ENCODE measurements at regions not wholly inside any gene's neighbourhood (a gene's known extent, or its start where the extent isn't known, plus 50 kb on each side); places are given as distances from the start of the nearest gene placed in this dataset.

DNA sequence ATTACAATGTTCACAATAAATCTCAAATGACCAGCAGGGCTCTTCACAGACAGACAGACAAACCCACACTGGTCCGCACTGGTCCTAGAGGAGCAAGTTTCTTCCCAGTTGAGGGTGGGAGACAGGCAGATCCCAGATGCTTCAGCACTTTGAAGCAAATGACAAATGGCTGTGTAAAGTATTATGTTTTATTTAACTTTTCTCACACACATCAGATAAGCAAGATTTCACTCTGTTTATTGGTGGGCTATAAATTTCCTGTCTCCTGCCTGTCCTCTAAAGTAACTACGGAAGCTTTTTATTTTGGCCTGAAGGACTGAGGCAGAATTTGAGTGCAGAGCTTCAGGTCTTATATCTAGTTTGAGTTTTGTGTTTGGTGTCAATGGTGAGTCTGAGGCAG, 174.7 kb upstream of the MTNR1B start:
- DNase-seq (no peak), ATAC-seq (no peak)
- Mint-ChIP-seq H3K27ac (no peak overlapping the region), H3K36me3 (no peaks in the 10 kb centered on the region), H3K9me3 (peaks cover 0 to 6% (median 0%) of the 10 kb centered on the region in 9 donors), H3K4me3 (no peak overlapping the region), H3K27me3 (peaks cover 0 to 3% (median 0%) of the 10 kb centered on the region in 5 donors), H3K4me1 (no peaks in the 10 kb centered on the region)
- POLR2A ChIA-PET = no interaction called here

GRCh38 chr11:92796744-92797143, 172.7 kb upstream of the MTNR1B start:
- Mint-ChIP-seq H3K4me1 (no peaks in the 10 kb centered on the region), H3K36me3 (no peaks in the 10 kb centered on the region), H3K4me3 (no peak overlapping the region), H3K9me3 (peaks cover 0 to 6% (median 0%) of the 10 kb centered on the region in 9 donors), H3K27me3 (peaks cover 0 to 3% (median 0%) of the 10 kb centered on the region in 5 donors), H3K27ac (no peak overlapping the region)
- DNase-seq (no peak), ATAC-seq (no peak)
- POLR2A ChIA-PET = no interaction called here

- Mint-ChIP-seq H3K4me1 (no peaks in the 10 kb centered on the region), H3K4me3 (no peak overlapping the region), H3K27me3 (peaks cover 0 to 3% (median 0%) of the 10 kb centered on the region in 5 donors), H3K36me3 (no peaks in the 10 kb centered on the region), H3K27ac (no peak overlapping the region), H3K9me3 (peaks cover 0 to 6% (median 0%) of the 10 kb centered on the region in 9 donors)
- ATAC-seq (no peak), DNase-seq (no peak)
- POLR2A ChIA-PET = no interaction called here
Measured at GRCh38 chr11:92797874-92798273, 171.6 kb upstream of the MTNR1B start.

GRCh38 chr11:92801685-92802084, 167.8 kb upstream of the MTNR1B start:
- Mint-ChIP-seq H3K36me3 (no peaks in the 10 kb centered on the region), H3K27me3 (no peaks in the 10 kb centered on the region), H3K9me3 (peaks cover 0 to 5% (median 0%) of the 10 kb centered on the region in 9 donors), H3K27ac (no peak overlapping the region), H3K4me3 (no peak overlapping the region), H3K4me1 (no peaks in the 10 kb centered on the region)
- ATAC-seq (no peak), DNase-seq (no peak)
- POLR2A ChIA-PET = no interaction called here

- no peak overlapping the region for H3K4me3 Mint-ChIP-seq
- POLR2A ChIA-PET = no interaction called here
- H3K27me3 Mint-ChIP-seq = no peaks in the 10 kb centered on the region
- no peak overlapping the region for H3K27ac Mint-ChIP-seq
- H3K36me3 Mint-ChIP-seq = no peaks in the 10 kb centered on the region
- DNase-seq (no peak), ATAC-seq (no peak)
- H3K9me3 Mint-ChIP-seq = peaks cover 0 to 5% (median 0%) of the 10 kb centered on the region in 9 donors
- no peaks in the 10 kb centered on the region for H3K4me1 Mint-ChIP-seq
Measured at GRCh38 chr11:92802644-92803043, 166.8 kb upstream of the MTNR1B start.

- no peaks in the 10 kb centered on the region for H3K4me1 Mint-ChIP-seq
- POLR2A ChIA-PET = no interaction called here
Measured at GRCh38 chr11:92803391-92803790, 166.1 kb upstream of the MTNR1B start.

GRCh38 chr11:92804388-92804966, 165.0 kb upstream of the MTNR1B start:
- H3K27ac Mint-ChIP-seq = no peak overlapping the region
- H3K36me3 Mint-ChIP-seq = no peaks in the 10 kb centered on the region
- H3K4me1 Mint-ChIP-seq = no peaks in the 10 kb centered on the region
- no peak for DNase-seq
- POLR2A ChIA-PET = no interaction called here
- no peak overlapping the region for H3K4me3 Mint-ChIP-seq
- peaks cover 0 to 2% (median 0%) of the 10 kb centered on the region in 9 donors for H3K9me3 Mint-ChIP-seq
- no peak for ATAC-seq
- no peaks in the 10 kb centered on the region for H3K27me3 Mint-ChIP-seq

More at GRCh38 chr11:92803391-92803790, 166.1 kb upstream of the MTNR1B start:
- Mint-ChIP-seq H3K9me3 (peaks cover 0 to 2% (median 0%) of the 10 kb centered on the region in 9 donors), H3K27me3 (no peaks in the 10 kb centered on the region), H3K36me3 (no peaks in the 10 kb centered on the region), H3K4me3 (no peak overlapping the region), H3K27ac (no peak overlapping the region)
- ATAC-seq (no peak), DNase-seq (no peak)

GRCh38 chr11:92808022-92808421, 161.4 kb upstream of the MTNR1B start:
- Mint-ChIP-seq H3K36me3 (no peaks in the 10 kb centered on the region), H3K4me1 (no peaks in the 10 kb centered on the region), H3K9me3 (no peaks in the 10 kb centered on the region), H3K27me3 (no peaks in the 10 kb centered on the region), H3K4me3 (no peak overlapping the region), H3K27ac (no peak overlapping the region)
- DNase-seq (no peak), ATAC-seq (no peak)
- POLR2A ChIA-PET = no interaction called here

- ATAC-seq = no peak
Measured at GRCh38 chr11:92810423-92811064, 158.9 kb upstream of the MTNR1B start.

GRCh38 chr11:92811341-92811740, 158.1 kb upstream of the MTNR1B start:
- peaks cover 0 to 5% (median 0%) of the 10 kb centered on the region in 9 donors for H3K9me3 Mint-ChIP-seq
- no peaks in the 10 kb centered on the region for H3K4me1 Mint-ChIP-seq
- H3K36me3 Mint-ChIP-seq = no peaks in the 10 kb centered on the region
- H3K27me3 Mint-ChIP-seq = peaks cover 0 to 10% (median 0%) of the 10 kb centered on the region in 5 donors
- ATAC-seq (no peak), DNase-seq (no peak)
- H3K27ac Mint-ChIP-seq = no peak overlapping the region
- H3K4me3 Mint-ChIP-seq = no peak overlapping the region
- POLR2A ChIA-PET = no interaction called here

More at GRCh38 chr11:92810423-92811064, 158.9 kb upstream of the MTNR1B start:
- POLR2A ChIA-PET = no interaction called here
- peaks cover 0 to 5% (median 0%) of the 10 kb centered on the region in 5 donors for H3K27me3 Mint-ChIP-seq
- no peak overlapping the region for H3K27ac Mint-ChIP-seq
- peaks cover 0 to 1% (median 0%) of the 10 kb centered on the region in 9 donors for H3K9me3 Mint-ChIP-seq
- H3K4me3 Mint-ChIP-seq = no peak overlapping the region
- no peaks in the 10 kb centered on the region for H3K4me1 Mint-ChIP-seq
- no peaks in the 10 kb centered on the region for H3K36me3 Mint-ChIP-seq
- DNase-seq = no peak

DNA sequence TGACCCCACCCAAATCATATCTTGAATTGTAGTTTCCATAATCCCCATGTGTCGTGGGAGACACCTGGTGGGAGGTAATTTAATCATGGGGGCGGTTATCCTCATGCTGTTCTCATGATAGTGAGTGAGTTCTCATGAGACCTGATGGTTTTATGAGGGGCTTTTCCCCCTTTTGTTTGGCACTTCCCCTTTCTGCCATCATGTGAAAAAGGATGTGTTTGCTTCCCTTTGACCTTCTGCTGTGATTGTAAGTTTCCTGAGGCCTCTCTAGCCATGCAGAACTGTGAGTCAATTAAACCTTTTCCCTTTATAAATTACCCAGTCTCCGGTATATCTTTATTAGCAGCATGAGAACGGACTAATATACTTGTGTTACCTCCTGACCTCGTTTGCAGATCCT, 156.6 kb upstream of the MTNR1B start:
- DNase-seq (no peak), ATAC-seq (no peak)
- H3K27ac Mint-ChIP-seq = peak overlapping the region in 1 of 10 donors; percentile 6
- H3K36me3 Mint-ChIP-seq = no peaks in the 10 kb centered on the region
- peaks cover 0 to 5% (median 0%) of the 10 kb centered on the region in 9 donors for H3K9me3 Mint-ChIP-seq
- no peak overlapping the region for H3K4me3 Mint-ChIP-seq
- POLR2A ChIA-PET = no interaction called here
- no peaks in the 10 kb centered on the region for H3K4me1 Mint-ChIP-seq
- peaks cover 0 to 13% (median 0%) of the 10 kb centered on the region in 5 donors for H3K27me3 Mint-ChIP-seq

DNA sequence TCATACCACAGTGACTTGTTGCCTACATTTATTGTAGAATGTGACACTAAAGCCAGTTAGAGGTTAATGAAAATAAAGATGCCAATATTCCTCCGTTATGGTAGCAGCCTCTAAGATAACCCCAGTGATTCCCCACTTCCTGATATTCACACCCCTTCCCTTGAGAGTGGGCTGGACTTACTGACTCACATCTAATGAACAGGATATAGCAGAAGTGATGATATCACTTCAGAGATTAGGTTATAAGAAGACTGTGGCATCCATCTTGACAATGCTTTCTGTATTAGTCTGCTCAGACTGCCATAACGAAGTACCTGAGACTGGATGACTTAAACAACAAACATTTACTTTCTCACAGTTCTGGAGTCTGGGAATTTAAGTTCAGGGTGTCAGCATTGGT, 149.6 kb upstream of the MTNR1B start:
- ATAC-seq = no peak
- no peak overlapping the region for H3K4me3 Mint-ChIP-seq
- H3K9me3 Mint-ChIP-seq = peaks cover 0 to 10% (median 0%) of the 10 kb centered on the region in 9 donors
- POLR2A ChIA-PET = no interaction called here
- H3K4me1 Mint-ChIP-seq = no peaks in the 10 kb centered on the region
- DNase-seq = no peak
- no peak overlapping the region for H3K27ac Mint-ChIP-seq
- peaks cover 0 to 16% (median 0%) of the 10 kb centered on the region in 5 donors for H3K27me3 Mint-ChIP-seq
- no peaks in the 10 kb centered on the region for H3K36me3 Mint-ChIP-seq

DNA sequence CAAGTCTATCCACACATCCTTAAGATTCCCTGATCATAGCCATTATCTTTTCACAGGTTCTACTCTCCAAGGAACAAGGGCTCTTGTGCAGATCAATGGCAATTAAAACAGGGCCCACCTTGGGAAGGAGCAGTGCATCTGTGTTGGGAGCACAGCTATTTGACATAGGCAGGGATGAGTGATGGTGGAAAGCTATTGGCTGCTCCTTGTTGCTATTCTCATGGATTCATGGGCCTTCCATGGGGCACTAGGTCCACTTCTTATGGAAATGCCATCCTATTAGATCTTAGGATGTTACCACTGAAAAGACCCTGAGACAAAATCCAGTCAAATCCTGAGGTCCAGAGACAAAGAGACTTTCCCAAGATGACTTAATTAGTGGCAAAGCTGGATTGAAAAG, 148.6 kb upstream of the MTNR1B start:
- H3K4me3 Mint-ChIP-seq = no peak overlapping the region
- DNase-seq = no peak
- H3K36me3 Mint-ChIP-seq = no peaks in the 10 kb centered on the region
- H3K27ac Mint-ChIP-seq = no peak overlapping the region
- H3K9me3 Mint-ChIP-seq = peaks cover 0 to 10% (median 0%) of the 10 kb centered on the region in 9 donors
- no peaks in the 10 kb centered on the region for H3K4me1 Mint-ChIP-seq
- no peak for ATAC-seq
- POLR2A ChIA-PET = no interaction called here
- H3K27me3 Mint-ChIP-seq = peaks cover 0 to 10% (median 0%) of the 10 kb centered on the region in 5 donors

- Mint-ChIP-seq H3K4me3 (no peak overlapping the region), H3K27ac (no peak overlapping the region), H3K4me1 (no peaks in the 10 kb centered on the region), H3K36me3 (no peaks in the 10 kb centered on the region), H3K27me3 (peaks cover 0 to 6% (median 0%) of the 10 kb centered on the region in 5 donors), H3K9me3 (peaks cover 0 to 10% (median 0%) of the 10 kb centered on the region in 9 donors)
- DNase-seq (no peak), ATAC-seq (no peak)
- POLR2A ChIA-PET = no interaction called here
Measured at GRCh38 chr11:92822410-92822809, 147.0 kb upstream of the MTNR1B start.
